SK-N-MC (cell line): ENCODE measurements at regions not wholly inside any gene's neighbourhood (a gene's known extent, or its start where the extent isn't known, plus 50 kb on each side); places are given as distances from the start of the nearest gene placed in this dataset.

Experiments used
- EZH2 ChIP-seq: fragments of 200-600 bp; sonication (generic); IDR thresholded peaks from one replicate; pipeline ENCODE4 v1.6.1; 2017; ENCODE audit warnings: antibody characterized with exemption
- POLR2AphosphoS5 ChIP-seq: IDR thresholded peaks from 2 replicates; pipeline ENCODE4 v1.6.1; 2012; ENCODE audit warnings: mild to moderate bottlenecking, low read depth, low read length, borderline replicate concordance

DNA sequence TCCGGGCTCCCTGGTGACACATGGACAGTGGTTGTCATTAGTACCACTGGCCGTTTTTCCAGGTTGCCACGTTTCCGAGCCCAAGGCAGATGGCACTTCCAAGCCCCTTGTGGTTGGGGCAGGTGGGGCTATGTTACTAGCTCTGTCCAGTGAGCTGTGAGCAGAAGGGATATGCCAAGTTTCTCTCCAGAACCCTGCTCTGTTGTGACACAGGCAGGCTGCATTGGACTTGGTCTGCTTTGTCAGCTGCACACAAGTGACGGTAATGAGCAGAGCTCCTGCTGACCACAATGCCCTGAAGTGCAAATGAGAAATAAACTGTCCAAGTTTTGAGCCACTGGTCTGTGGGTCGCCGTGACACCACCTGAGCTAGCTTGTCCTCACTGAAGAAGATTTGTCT is 118.8 kb downstream of the GYPC start:
- TF ChIP-seq EZH2 (no peak), POLR2AphosphoS5 (no peak)
